COR-L47 (cell line): ENCODE measurements at regions not wholly inside any gene's neighbourhood (a gene's known extent, or its start where the extent isn't known, plus 50 kb on each side); places are given as distances from the start of the nearest gene placed in this dataset.

ENCODE experiments used
- DNase-seq: peaks from one replicate; lab custom pipeline; 2025; lab: John Stamatoyannopoulos, UW

DNA sequence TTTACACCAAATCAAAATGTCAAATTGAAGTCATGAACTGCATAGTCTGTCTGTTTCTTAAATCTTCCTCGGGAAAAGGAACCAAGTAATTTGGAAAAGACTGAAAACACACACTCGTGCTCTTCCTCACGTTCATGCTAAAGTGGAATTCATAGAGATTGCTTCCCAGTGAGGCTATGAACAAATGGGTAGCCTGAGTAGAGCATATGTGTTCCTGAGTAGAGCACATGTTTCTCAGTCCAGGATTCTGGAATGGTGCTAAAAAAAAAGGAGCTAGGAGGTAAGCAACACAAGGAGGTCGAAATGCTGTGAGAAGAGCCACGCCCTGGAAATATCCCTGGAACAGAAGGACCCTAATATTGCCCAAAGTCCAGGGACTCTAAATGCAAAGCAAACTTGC, 494.2 kb upstream of the THBS1 start:
- no peak for DNase-seq

DNA sequence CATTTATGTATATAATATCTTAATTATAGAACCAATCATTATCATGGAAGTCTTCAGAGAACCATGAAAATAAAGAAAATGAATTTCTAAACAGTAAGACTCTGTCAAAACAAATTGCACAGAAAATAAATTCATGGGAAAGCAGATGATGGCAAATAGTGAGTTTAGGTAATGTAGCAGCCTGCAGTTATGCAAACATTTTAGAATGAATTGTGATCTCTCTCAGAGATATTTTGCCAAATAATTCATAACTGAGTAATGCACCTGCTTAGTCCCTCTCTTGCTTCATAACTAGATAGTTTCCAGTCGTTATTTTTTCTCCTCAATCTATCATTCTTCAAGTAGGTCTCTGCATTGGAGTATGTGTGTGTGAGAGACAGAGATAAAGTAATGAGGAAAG, 492.7 kb upstream of the THBS1 start:
- DNase-seq = no peak

DNA sequence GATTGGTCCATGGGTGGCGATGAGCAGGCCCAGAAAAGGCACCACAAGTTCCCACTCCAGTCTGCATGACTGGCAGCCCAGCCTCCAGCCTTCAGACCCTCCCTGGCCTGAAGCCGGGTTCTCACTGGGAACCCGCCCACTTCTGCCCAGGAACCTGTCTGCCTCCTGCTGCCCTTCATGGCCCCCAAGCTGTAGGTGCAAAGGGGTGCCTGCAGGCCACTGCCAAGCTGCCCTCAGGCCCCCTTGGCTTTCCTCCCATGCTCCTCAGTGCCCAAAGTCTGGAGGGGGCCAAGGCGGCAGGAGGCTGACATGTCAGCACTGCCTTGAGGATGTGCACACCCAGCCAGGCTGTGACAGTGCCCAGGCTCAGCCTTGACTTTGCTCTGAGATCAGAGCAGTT, 488.5 kb upstream of the THBS1 start:
- DNase-seq = no peak

GRCh38 chr15:39092761-39093160, 488.1 kb upstream of the THBS1 start:
- no peak for DNase-seq

- DNase-seq = no peak
These were observed 486.8 kb upstream of the THBS1 start for GRCh38 chr15:39094116-39094515.

DNA sequence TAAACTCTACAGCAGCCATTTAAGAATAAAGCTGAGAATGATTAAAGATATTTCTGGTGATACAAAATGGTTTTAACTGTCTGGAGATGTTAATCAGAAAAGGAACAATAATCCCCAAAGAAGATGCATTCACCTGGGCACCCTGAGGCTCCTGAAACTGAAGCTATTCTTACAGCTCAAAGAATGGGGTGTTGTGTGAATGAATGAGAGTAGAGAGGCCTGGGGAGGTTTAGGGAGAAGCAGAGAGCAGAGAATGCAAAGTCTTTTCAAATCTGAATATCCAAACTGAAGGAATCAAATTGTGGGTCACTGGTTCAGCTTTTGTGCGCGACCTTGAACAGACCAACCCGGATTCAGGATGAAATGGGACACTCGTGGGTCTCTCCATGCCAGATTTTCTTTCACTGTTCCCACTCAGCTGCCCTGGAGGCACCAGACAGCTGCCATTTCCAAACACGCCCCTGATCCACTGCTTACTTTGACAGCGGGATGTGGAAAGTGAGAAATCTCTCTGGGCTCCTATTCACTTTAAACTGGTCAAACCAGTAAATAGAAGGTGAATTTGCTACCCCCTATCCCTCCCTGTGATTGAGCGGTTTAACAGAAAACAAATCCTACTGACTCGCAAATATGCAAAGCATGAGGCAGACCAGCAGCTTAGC, 485.5 kb upstream of the THBS1 start:
- no peak for DNase-seq

- DNase-seq = no peak
These were observed 484.2 kb upstream of the THBS1 start for GRCh38 chr15:39096608-39097205.

DNA sequence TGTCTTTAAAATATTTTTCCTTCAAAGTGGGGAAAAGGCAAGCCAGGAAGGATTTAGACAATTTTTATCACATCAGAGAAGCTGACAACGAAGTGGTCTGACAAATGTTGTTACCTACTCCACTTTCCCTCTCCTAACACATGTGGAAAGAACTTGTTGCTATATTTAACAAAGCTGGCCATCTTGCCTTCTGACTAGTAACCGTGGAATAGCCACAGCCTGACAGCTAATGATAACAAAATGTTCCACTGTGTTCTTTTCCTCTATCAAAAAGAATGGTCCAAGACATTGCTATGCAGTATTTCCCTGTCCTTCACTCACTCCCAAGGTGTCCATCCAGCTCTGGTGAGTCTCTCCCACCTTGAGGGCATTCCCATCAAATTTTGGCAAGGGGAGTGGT, 481.4 kb upstream of the THBS1 start:
- no peak for DNase-seq

DNA sequence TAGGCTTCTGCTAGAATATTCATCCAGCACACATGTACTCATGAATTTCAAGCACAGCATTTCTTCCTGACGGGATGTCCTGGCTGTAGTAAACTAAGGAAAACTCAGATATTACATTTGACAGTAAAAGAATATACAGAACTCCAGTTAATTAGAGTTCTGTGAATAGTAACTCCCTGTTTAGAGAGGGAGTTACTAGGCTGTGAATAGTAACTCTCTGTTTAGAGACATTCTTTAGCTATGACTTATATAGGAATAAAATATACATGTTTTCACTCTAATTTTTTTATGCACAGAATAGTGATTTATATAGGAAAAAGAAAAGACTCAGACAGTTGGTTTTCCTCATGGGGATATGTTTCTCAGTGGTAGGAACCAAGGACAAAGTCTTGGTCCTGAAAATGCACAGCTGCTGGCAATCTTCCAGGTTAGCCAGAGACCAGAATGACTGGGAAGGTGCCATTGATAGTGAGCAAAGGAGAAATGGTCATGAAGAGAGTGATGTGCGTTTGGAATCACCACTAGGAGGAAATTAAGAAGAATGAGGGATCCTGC, 480.7 kb upstream of the THBS1 start:
- no peak for DNase-seq

- DNase-seq = no peak
These were observed 478.4 kb upstream of the THBS1 start for GRCh38 chr15:39102431-39102830.

DNA sequence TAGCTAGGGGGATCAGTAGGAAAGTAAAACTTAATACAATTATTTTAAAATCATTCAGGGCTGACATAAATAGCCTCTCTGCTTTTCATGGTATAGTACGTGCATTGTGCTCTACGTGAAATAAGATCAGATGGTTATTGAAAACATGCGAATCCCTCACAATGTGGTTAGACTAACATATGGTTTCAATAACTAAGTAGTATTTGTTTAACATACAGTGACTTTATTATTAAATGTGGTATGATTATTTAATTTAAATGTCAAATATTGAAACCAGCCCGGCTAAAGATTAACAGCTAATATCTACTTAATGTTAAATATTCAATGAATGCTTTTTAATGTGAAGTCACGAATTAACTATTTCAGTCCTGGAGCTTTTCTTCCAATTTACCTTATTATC, 473.9 kb upstream of the THBS1 start:
- no peak for DNase-seq

- DNase-seq = no peak
These were observed 472.9 kb upstream of the THBS1 start for GRCh38 chr15:39108021-39108420.

DNA sequence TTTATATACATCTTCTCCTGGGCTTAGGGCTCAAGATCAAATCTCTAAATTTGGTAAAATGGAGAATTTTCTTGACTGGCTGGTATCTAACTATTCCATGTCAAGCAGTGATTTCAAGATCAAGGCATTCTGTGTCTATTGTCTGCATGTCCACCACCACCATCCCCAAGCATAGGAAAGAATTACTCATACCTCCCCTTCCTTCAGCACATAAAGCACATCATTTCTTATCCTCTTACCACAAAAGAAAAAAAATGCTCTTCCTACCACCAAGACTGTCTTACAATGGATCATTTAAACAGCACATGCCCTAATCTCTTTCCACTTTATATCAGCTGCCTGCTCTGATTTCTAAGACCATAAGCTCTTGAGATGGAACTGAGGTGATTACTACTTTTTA, 470.5 kb upstream of the THBS1 start:
- no peak for DNase-seq

- DNase-seq = no peak
These were observed 470.1 kb upstream of the THBS1 start for GRCh38 chr15:39110746-39111145.

DNA sequence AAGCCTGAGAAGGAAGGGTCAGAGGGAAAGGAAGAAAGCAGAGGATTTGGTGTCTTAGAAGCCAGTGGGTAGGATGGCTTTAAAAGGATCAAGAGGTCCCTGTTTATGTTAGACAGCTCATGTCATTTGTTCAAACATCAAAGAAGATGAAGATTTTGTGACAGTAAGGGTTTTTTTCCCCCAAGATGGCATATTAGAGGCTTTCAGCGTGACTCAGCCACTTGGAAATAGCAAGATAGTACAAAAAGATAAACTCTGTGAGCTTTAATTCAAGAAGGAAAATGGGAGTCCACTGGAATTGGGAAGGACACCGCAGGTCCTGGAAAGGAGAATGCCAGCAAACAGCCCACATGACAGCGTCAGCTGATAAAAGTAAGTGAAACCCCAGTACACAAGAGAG, 467.1 kb upstream of the THBS1 start:
- DNase-seq = no peak

DNA sequence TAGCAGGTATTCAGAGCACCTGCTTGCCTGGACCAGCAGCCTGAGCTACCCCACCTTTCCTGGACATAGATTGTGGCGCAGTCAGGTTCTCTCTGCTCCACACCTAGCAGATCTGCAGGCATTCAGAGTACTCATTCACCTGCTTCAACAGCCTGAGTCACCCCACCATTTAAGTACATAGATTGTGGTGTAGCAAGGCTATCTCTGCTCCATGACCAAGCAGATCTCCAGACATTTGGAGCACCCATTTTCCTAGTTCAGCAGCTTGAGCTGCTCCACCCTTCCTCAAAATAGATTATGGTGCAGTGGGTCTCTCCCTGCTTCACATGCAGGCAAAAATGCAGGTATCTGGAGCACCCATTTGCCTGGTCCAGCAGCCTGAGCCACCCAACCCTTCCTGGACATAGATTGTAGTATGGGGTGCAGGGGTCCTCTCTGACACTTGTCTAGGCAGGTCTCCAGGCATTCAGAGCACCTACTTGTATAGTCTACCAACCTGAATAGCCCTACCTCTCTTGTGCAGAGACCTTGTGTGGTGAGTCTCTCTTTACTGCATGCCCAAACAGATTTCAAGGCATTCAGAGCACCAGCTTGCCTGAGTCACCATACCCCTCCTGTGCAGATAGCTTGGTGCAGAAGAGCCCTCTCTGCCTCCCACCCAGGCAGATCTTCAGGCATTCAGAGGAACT, 466.0 kb upstream of the THBS1 start:
- DNase-seq = no peak

- no peak for DNase-seq
These were observed 465.4 kb upstream of the THBS1 start for GRCh38 chr15:39115379-39116057.

DNA sequence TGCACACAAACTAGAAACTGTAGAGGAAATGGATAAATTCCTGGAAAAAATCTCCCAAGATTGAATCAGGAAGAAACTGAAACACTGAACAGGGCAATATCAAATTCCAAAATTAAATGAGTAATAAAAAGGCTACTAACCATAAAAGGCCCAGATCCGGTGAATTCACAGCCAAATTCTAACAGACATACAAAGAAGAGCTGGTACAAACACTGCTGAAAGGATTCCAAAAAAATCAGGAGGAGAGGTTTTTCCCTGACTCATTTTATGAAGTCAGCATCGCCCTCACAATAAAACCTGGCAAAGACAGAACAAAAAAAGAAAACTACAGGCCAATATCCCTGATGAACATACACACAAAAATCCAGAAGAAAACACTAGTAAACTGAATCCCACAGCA, 462.4 kb upstream of the THBS1 start:
- DNase-seq = no peak

DNA sequence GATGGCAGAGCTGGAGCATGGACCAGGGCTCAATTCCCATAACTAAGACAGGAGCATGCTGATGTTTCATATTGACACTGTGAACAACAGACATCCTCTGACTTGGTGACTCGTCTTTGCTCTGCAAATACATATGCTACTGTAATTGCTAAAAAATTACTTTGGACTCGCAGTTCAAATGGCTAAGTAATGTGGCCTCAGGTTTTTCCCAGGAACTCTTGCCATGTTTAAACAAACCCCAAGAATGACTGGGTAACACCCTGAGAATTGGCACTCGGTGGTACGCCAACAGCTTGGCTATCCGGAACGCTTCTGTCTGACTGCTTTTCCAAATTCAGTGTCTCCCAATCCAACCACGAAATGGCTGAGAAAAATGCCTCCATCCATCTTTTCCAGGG, 456.7 kb upstream of the THBS1 start:
- no peak for DNase-seq

DNA sequence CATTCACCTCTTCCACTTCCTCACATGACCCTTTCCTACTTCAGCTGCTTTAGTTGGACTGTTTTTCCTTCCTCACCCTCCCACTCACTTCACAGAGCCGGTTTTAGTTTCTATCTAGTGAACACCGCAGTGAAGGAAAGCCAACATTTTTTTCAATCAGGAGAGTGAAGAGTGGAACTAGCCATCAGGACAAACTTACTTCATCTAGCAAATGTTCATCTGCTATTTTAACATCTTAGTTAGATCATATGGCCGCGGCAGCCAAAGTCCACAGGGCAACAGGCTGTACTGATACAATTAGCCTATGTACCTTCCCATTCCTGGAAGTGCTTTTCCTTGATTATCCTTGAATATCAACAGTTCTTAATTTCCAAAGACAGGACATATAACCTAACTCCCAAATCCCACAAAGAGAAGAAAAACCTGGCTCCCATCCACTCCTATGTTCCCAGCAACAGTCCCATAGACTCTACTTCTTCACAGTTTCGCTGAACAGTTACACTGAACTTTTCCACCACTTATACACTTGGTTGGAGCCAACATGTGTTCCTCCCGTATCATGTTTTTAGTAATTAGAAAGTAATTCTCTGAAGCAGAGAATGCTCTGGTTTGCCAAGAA, 456.2 kb upstream of the THBS1 start:
- DNase-seq = no peak

DNA sequence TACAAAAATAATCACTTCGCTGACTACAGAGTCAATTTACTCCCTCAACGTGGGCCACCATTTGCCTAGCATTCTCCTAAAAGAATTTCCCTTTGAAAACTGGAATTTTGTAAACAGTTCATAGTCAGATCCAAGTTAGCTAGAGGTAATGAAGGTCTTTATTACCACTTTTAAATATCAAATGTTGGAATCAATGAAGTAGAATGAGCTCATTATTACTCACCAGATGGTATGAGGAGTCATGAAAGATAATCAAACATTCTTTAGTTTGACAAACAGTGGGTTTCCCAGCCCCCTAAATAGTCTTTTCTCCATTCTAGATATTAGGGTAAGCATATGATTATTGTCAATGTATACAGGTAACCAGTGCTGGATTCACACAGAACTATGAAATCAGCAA, 455.7 kb upstream of the THBS1 start:
- no peak for DNase-seq

- DNase-seq = peak; percentile 10
These were observed 455.0 kb upstream of the THBS1 start for GRCh38 chr15:39125904-39126303.
